Stimulated activated effector memory CD8-positive, alpha-beta T cell treated with anti-CD3 and anti-CD28 coated beads, Interleukin-12 subunit alpha, Interleukin-12 subunit beta, amount 100 ng/mL, for 72 hours (primary cell): ENCODE measurements at regions not wholly inside any gene's neighbourhood (a gene's known extent, or its start where the extent isn't known, plus 50 kb on each side); places are given as distances from the start of the nearest gene placed in this dataset.

Experiments
- ATAC-seq: fragments of 150-1000 bp; cut with Tn5 transposase; 2 replicates; pipeline ENCODE4 v1.10.0; 2021
- DNase-seq, 2 donors: peaks; one replicate each; pipeline ENCODE4 v3.0.0; 2021 to 2022; ENCODE audit warnings: low spot score in 2 of 2
- H3K27ac Mint-ChIP-seq: one replicate; pipeline ENCODE4 v1.8.0; 2022; ENCODE audit warnings: mild to moderate bottlenecking, mixed read lengths
- H3K36me3 Mint-ChIP-seq: one replicate; pipeline ENCODE4 v1.8.0; 2022; ENCODE audit warnings: mild to moderate bottlenecking, mixed read lengths
- H3K4me1 Mint-ChIP-seq: one replicate; pipeline ENCODE4 v1.8.0; 2022; ENCODE audit warnings: mixed read lengths
- H3K4me3 Mint-ChIP-seq: one replicate; pipeline ENCODE4 v1.8.0; 2022; ENCODE audit warnings: mild to moderate bottlenecking, mixed read lengths
- H3K9me3 Mint-ChIP-seq: one replicate; pipeline ENCODE4 v1.8.0; 2022; ENCODE audit warnings: mixed read lengths

GRCh38 chrX:39956803-39957394 is 140.9 kb downstream of the BCOR start:
- ATAC-seq (no peak), DNase-seq (no peak)
- no peak overlapping the region for H3K4me3 Mint-ChIP-seq
- H3K4me1 Mint-ChIP-seq = peaks cover 4% of the 10 kb centered on the region
- H3K36me3 Mint-ChIP-seq = no peaks in the 10 kb centered on the region
- H3K27ac Mint-ChIP-seq = peak overlapping the region; percentile 56
- no peaks in the 10 kb centered on the region for H3K9me3 Mint-ChIP-seq

GRCh38 chrX:39957816-39958566 is 139.8 kb downstream of the BCOR start:
- peak overlapping the region; percentile 67 for H3K27ac Mint-ChIP-seq
- peaks cover 4% of the 10 kb centered on the region for H3K4me1 Mint-ChIP-seq
- no peak overlapping the region for H3K4me3 Mint-ChIP-seq

GRCh38 chrX:39958850-39959249 is 138.9 kb downstream of the BCOR start:
- Mint-ChIP-seq H3K4me1 (peaks cover 4% of the 10 kb centered on the region), H3K4me3 (no peak overlapping the region), H3K36me3 (no peaks in the 10 kb centered on the region)

More at GRCh38 chrX:39957816-39958566, 139.8 kb downstream of the BCOR start:
- DNase-seq = no peak
- H3K9me3 Mint-ChIP-seq = no peaks in the 10 kb centered on the region
- no peak for ATAC-seq
- H3K36me3 Mint-ChIP-seq = no peaks in the 10 kb centered on the region

GRCh38 chrX:39960219-39960618 is 137.5 kb downstream of the BCOR start:
- Mint-ChIP-seq H3K27ac (no peak overlapping the region), H3K36me3 (no peaks in the 10 kb centered on the region), H3K4me3 (no peak overlapping the region), H3K9me3 (no peaks in the 10 kb centered on the region), H3K4me1 (peaks cover 2% of the 10 kb centered on the region)
- ATAC-seq (no peak), DNase-seq (no peak)

More at GRCh38 chrX:39958850-39959249, 138.9 kb downstream of the BCOR start:
- DNase-seq (no peak), ATAC-seq (no peak)
- H3K27ac Mint-ChIP-seq = peak overlapping the region; percentile 50
- H3K9me3 Mint-ChIP-seq = no peaks in the 10 kb centered on the region

GRCh38 chrX:39961441-39961840 is 136.3 kb downstream of the BCOR start:
- no peaks in the 10 kb centered on the region for H3K36me3 Mint-ChIP-seq
- H3K9me3 Mint-ChIP-seq = no peaks in the 10 kb centered on the region
- H3K4me1 Mint-ChIP-seq = no peaks in the 10 kb centered on the region
- no peak overlapping the region for H3K4me3 Mint-ChIP-seq
- ATAC-seq (no peak), DNase-seq (no peak)
- H3K27ac Mint-ChIP-seq = no peak overlapping the region

GRCh38 chrX:39965051-39965573 is 132.6 kb downstream of the BCOR start:
- Mint-ChIP-seq H3K4me1 (peaks cover 6% of the 10 kb centered on the region), H3K4me3 (no peak overlapping the region), H3K36me3 (no peaks in the 10 kb centered on the region), H3K27ac (no peak overlapping the region), H3K9me3 (no peaks in the 10 kb centered on the region)
- no peak for DNase-seq
- no peak for ATAC-seq

GRCh38 chrX:39966176-39966575 is 131.6 kb downstream of the BCOR start:
- ATAC-seq (no peak), DNase-seq (no peak)
- no peak overlapping the region for H3K4me3 Mint-ChIP-seq
- peaks cover 2% of the 10 kb centered on the region for H3K9me3 Mint-ChIP-seq
- H3K4me1 Mint-ChIP-seq = peaks cover 6% of the 10 kb centered on the region
- no peak overlapping the region for H3K27ac Mint-ChIP-seq
- H3K36me3 Mint-ChIP-seq = no peaks in the 10 kb centered on the region

- no peak overlapping the region for H3K4me3 Mint-ChIP-seq
- H3K4me1 Mint-ChIP-seq = peaks cover 6% of the 10 kb centered on the region
- H3K9me3 Mint-ChIP-seq = peaks cover 5% of the 10 kb centered on the region
- ATAC-seq (peak; percentile 74), DNase-seq (no peak)
- H3K27ac Mint-ChIP-seq = no peak overlapping the region
- H3K36me3 Mint-ChIP-seq = no peaks in the 10 kb centered on the region
These were observed 130.4 kb downstream of the BCOR start for GRCh38 chrX:39967348-39967747.

GRCh38 chrX:39969099-39969818 is 128.5 kb downstream of the BCOR start:
- no peaks in the 10 kb centered on the region for H3K36me3 Mint-ChIP-seq
- H3K4me3 Mint-ChIP-seq = no peak overlapping the region
- no peak for DNase-seq
- H3K9me3 Mint-ChIP-seq = peaks cover 5% of the 10 kb centered on the region
- H3K4me1 Mint-ChIP-seq = peaks cover 6% of the 10 kb centered on the region
- no peak overlapping the region for H3K27ac Mint-ChIP-seq
- no peak for ATAC-seq

- Mint-ChIP-seq H3K36me3 (no peaks in the 10 kb centered on the region), H3K9me3 (peaks cover 5% of the 10 kb centered on the region), H3K4me1 (peaks cover 6% of the 10 kb centered on the region), H3K27ac (no peak overlapping the region), H3K4me3 (no peak overlapping the region)
- DNase-seq (no peak), ATAC-seq (no peak)
These were observed 127.8 kb downstream of the BCOR start for GRCh38 chrX:39969819-39970504.

GRCh38 chrX:39971760-39972159 is 126.0 kb downstream of the BCOR start:
- no peak for DNase-seq
- Mint-ChIP-seq H3K27ac (no peak overlapping the region), H3K9me3 (peaks cover 5% of the 10 kb centered on the region), H3K4me3 (no peak overlapping the region), H3K36me3 (no peaks in the 10 kb centered on the region), H3K4me1 (peaks cover 6% of the 10 kb centered on the region)
- no peak for ATAC-seq

- no peak for ATAC-seq
- peaks cover 3% of the 10 kb centered on the region for H3K4me1 Mint-ChIP-seq
These were observed 125.4 kb downstream of the BCOR start for GRCh38 chrX:39972340-39972739.

GRCh38 chrX:39973810-39974209 is 123.9 kb downstream of the BCOR start:
- ATAC-seq (no peak), DNase-seq (no peak)
- H3K36me3 Mint-ChIP-seq = no peaks in the 10 kb centered on the region
- H3K27ac Mint-ChIP-seq = no peak overlapping the region
- H3K9me3 Mint-ChIP-seq = peaks cover 5% of the 10 kb centered on the region
- H3K4me1 Mint-ChIP-seq = no peaks in the 10 kb centered on the region
- H3K4me3 Mint-ChIP-seq = no peak overlapping the region

More at GRCh38 chrX:39972340-39972739, 125.4 kb downstream of the BCOR start:
- Mint-ChIP-seq H3K9me3 (peaks cover 5% of the 10 kb centered on the region), H3K36me3 (no peaks in the 10 kb centered on the region), H3K4me3 (no peak overlapping the region), H3K27ac (no peak overlapping the region)
- DNase-seq = no peak

GRCh38 chrX:39974270-39974669 is 123.5 kb downstream of the BCOR start:
- H3K4me3 Mint-ChIP-seq = no peak overlapping the region
- no peak for ATAC-seq
- DNase-seq = no peak
- H3K4me1 Mint-ChIP-seq = no peaks in the 10 kb centered on the region
- H3K9me3 Mint-ChIP-seq = peaks cover 5% of the 10 kb centered on the region
- H3K36me3 Mint-ChIP-seq = no peaks in the 10 kb centered on the region
- no peak overlapping the region for H3K27ac Mint-ChIP-seq
